Kidney (tissue), 13 donors: ENCODE measurements at regions not wholly inside any gene's neighbourhood (a gene's known extent, or its start where the extent isn't known, plus 50 kb on each side); places are given as distances from the start of the nearest gene placed in this dataset.

ENCODE experiments used
- DNase-seq, 5 donors: peaks; one replicate each; pipeline ENCODE4 v3.0.0-alpha.2; 2013 to 2020
- FAIRE-seq: peaks from 2 replicates; lab custom pipeline; 2012; peaks lifted over from hg19 to GRCh38; lab: Jason Lieb, UNC
- H3K27ac ChIP-seq, 2 donors: one replicate each; pipeline ENCODE4 v1.7.0; 2013; ENCODE audit warnings: low read depth in 2 of 2, low read length in 2 of 2, inconsistent platforms in 1 of 2
- H3K27me3 ChIP-seq: one replicate; pipeline ENCODE4 v1.7.1; 2013; ENCODE audit warnings: low read length, inconsistent platforms; ENCODE audit not compliant: control insufficient read depth, insufficient read depth
- H3K36me3 ChIP-seq, 3 donors: one replicate each; pipeline versions ENCODE4 v1.7.0 to v1.7.1; 2013; ENCODE audit warnings: low read length in 3 of 3, control low read depth in 1 of 3, inconsistent platforms in 1 of 3; ENCODE audit not compliant: insufficient read depth in 3 of 3, control insufficient read depth in 2 of 3
- H3K4me1 ChIP-seq, 3 donors: one replicate each; pipeline versions ENCODE4 v1.7.0 to v1.7.1; 2013; ENCODE audit warnings: low read length in 3 of 3, inconsistent platforms in 1 of 3, low read depth in 1 of 3; ENCODE audit not compliant: control insufficient read depth in 2 of 3, insufficient read depth in 2 of 3
- H3K4me3 ChIP-seq, 3 donors: one replicate each; pipeline versions ENCODE4 v1.7.0 to v1.8.1; 2013; ENCODE audit warnings: low read length in 3 of 3, control low read depth in 1 of 3, inconsistent platforms in 1 of 3
- H3K9ac ChIP-seq, 3 donors: one replicate each; pipeline versions ENCODE4 v1.7.0 to v1.7.1; 2013; ENCODE audit warnings: low read length in 3 of 3, control low read depth in 1 of 3, inconsistent platforms in 1 of 3
- H3K9me3 ChIP-seq, 3 donors: one replicate each; pipeline versions ENCODE4 v1.7.0 to v1.7.1; 2013; ENCODE audit warnings: low read length in 3 of 3, control low read depth in 1 of 3, inconsistent platforms in 1 of 3; ENCODE audit not compliant: control insufficient read depth in 2 of 3, insufficient read depth in 1 of 3
- CTCF ChIP-seq: IDR thresholded peaks from 3 replicates; pipeline ENCODE4 v1.5.1; 2012; ENCODE audit warnings: mild to moderate bottlenecking, moderate library complexity, borderline replicate concordance; ENCODE audit not compliant: insufficient read depth; ENCODE audit errors: extremely low read depth
- intact Hi-C: fragments of 100-400 bp; cut with DNase I; formaldehyde crosslinking; loops from one replicate; pipeline ENCODE4 v1.11.1; 2022
- donor health status: control.
- donor health status: control.
- donor health status: control.
- donor health status: control.
- donor health status: control.
- donor health status: DM: yes; HTN: yes; CAD: no.
- donor health status: Normal renal cell carcinoma (clear cell type).

GRCh38 chr18:25420077-25420825, 68.3 kb upstream of the ZNF521 start:
- Histone ChIP-seq H3K27ac (no peak overlapping the region), H3K27me3 (no peaks in the 10 kb centered on the region), H3K9ac (no peak overlapping the region), H3K36me3 (no peaks in the 10 kb centered on the region), H3K4me1 (no peaks in the 10 kb centered on the region), H3K4me3 (no peak overlapping the region), H3K9me3 (no peaks in the 10 kb centered on the region)
- intact Hi-C loops = no loop called here
- FAIRE-seq (no peak), DNase-seq (peak in 4 of 5 donors; percentile 70 to 83 (median 78))
- TF ChIP-seq CTCF = no peak

- TF ChIP-seq CTCF = no peak
- Histone ChIP-seq H3K9me3 (no peaks in the 10 kb centered on the region), H3K4me1 (no peaks in the 10 kb centered on the region), H3K27ac (no peak overlapping the region), H3K4me3 (no peak overlapping the region), H3K36me3 (no peaks in the 10 kb centered on the region), H3K9ac (no peak overlapping the region), H3K27me3 (no peaks in the 10 kb centered on the region)
- intact Hi-C loops = no loop called here
- DNase-seq (no peak), FAIRE-seq (no peak)
Observed at GRCh38 chr18:25416374-25416773, 64.4 kb upstream of the ZNF521 start.

- no peak overlapping the region for H3K9ac ChIP-seq
- DNase-seq (no peak), FAIRE-seq (no peak)
- H3K4me1 ChIP-seq = no peaks in the 10 kb centered on the region
- no peak overlapping the region for H3K4me3 ChIP-seq
- no peaks in the 10 kb centered on the region for H3K9me3 ChIP-seq
- H3K36me3 ChIP-seq = no peaks in the 10 kb centered on the region
- intact Hi-C loops = no loop called here
- H3K27me3 ChIP-seq = no peaks in the 10 kb centered on the region
- no peak for TF ChIP-seq CTCF
- no peak overlapping the region for H3K27ac ChIP-seq
Observed at GRCh38 chr18:25409971-25410370, 58.0 kb upstream of the ZNF521 start.

- no peak for DNase-seq
- H3K9ac ChIP-seq = no peak overlapping the region
- no peak for TF ChIP-seq CTCF
- no peaks in the 10 kb centered on the region for H3K36me3 ChIP-seq
- H3K27me3 ChIP-seq = no peaks in the 10 kb centered on the region
- no peaks in the 10 kb centered on the region for H3K4me1 ChIP-seq
- intact Hi-C loops = no loop called here
- H3K9me3 ChIP-seq = no peaks in the 10 kb centered on the region
- FAIRE-seq = no peak
- no peak overlapping the region for H3K4me3 ChIP-seq
- H3K27ac ChIP-seq = no peak overlapping the region
Observed at GRCh38 chr18:25408293-25408692, 56.3 kb upstream of the ZNF521 start.
